ENCODE measurements at regions not wholly inside any gene's neighbourhood (a gene's known extent, or its start where the extent isn't known, plus 50 kb on each side); places are given as distances from the start of the nearest gene placed in this dataset.

DNA sequence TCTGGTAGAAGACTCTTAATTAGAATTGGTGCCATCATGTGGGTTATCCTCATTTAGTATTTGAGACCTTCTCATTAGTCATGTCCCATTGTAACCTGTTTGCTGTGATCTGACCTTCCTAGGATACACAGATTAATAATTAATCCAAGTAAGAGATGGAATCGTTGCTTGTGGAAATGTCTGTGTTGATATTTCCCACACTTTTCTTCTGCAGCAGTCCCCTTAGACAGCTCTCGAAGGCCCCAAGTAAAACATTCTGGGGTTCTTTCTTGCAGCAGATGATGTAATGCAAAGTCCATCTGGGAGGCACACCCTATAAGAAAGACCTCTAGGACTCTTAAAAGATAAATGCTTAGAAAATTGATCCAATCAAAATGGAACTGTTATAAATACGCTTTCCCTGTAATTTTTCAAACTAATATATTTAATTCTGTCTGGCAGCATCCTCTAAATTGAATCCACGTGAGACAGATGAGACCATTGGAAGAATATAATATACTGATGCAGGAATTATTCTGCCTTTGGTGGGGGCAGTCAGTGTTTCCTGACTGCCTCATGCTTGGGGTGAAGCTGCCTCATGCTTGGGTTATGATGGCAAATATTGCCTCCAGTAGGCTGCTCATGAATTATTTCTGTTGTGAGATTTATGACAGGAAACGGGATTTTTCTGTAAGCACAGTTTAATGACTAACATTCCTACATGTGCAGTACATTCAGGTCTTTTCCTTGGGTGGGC lies 54.5 kb upstream of the ARMC2 start:
- TF ChIP-seq, protein P1, sequence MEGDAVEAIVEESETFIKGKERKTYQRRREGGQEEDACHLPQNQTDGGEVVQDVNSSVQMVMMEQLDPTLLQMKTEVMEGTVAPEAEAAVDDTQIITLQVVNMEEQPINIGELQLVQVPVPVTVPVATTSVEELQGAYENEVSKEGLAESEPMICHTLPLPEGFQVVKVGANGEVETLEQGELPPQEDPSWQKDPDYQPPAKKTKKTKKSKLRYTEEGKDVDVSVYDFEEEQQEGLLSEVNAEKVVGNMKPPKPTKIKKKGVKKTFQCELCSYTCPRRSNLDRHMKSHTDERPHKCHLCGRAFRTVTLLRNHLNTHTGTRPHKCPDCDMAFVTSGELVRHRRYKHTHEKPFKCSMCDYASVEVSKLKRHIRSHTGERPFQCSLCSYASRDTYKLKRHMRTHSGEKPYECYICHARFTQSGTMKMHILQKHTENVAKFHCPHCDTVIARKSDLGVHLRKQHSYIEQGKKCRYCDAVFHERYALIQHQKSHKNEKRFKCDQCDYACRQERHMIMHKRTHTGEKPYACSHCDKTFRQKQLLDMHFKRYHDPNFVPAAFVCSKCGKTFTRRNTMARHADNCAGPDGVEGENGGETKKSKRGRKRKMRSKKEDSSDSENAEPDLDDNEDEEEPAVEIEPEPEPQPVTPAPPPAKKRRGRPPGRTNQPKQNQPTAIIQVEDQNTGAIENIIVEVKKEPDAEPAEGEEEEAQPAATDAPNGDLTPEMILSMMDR (conservative IDR thresholded peaks at IDR 0.05), result no peak
- no peak for TF ChIP-seq ZFX (IDR thresholded peaks at IDR 0.05)
